A673 (cell line): ENCODE measurements at regions not wholly inside any gene's neighbourhood (a gene's known extent, or its start where the extent isn't known, plus 50 kb on each side); places are given as distances from the start of the nearest gene placed in this dataset.

ENCODE experiments used
- BruUV-seq: library from RNA; stranded (reverse); fragments of 400-500 nt; replicated peaks from 2 replicates; lab custom pipeline; 2021; lab: Mats Ljungman, UMichigan
- CTCF ChIA-PET: fragments of 300-600 bp; sonication (Branson Sonifier 250); formaldehyde crosslinking; loops from one replicate; lab custom pipeline; 2022; ENCODE audit warnings: antibody characterized with exemption; lab: Charles Lee
- POLR2A ChIA-PET: fragments of 300-600 bp; sonication (Branson Sonifier 250); formaldehyde crosslinking; loops from one replicate; lab custom pipeline; 2022; ENCODE audit warnings: antibody characterized with exemption; ENCODE audit not compliant: low non-redundant PET; lab: Charles Lee
- DNase-seq: peaks from one replicate; pipeline ENCODE4 v3.0.0-alpha.2; 2015; ENCODE audit warnings: low spot score
- H3K27ac ChIP-seq: fragments of 200-600 bp; sonication (generic); 2 replicates; pipeline ENCODE4 v1.5.1; 2016; ENCODE audit warnings: mixed run types, low read depth, mild to moderate bottlenecking, mixed read lengths, antibody characterized with exemption, low read length; ENCODE audit not compliant: poor library complexity, severe bottlenecking
- H3K27me3 ChIP-seq: fragments of 200-600 bp; sonication (generic); replicated peaks from 2 replicates; pipeline ENCODE4 v1.6.1; 2017; ENCODE audit warnings: mixed run types, low read depth, mild to moderate bottlenecking, mixed read lengths, antibody characterized with exemption, low read length; ENCODE audit not compliant: insufficient read depth, poor library complexity
- H3K36me3 ChIP-seq: fragments of 200-600 bp; sonication (generic); 2 replicates; pipeline ENCODE4 v1.6.1; 2016; ENCODE audit warnings: mixed run types, mild to moderate bottlenecking, mixed read lengths, antibody characterized with exemption, low read length; ENCODE audit not compliant: insufficient read depth, poor library complexity, severe bottlenecking
- H3K4me1 ChIP-seq: fragments of 200-600 bp; sonication (generic); 2 replicates; pipeline ENCODE4 v1.6.1; 2017; ENCODE audit warnings: mixed run types, mild to moderate bottlenecking, mixed read lengths, antibody characterized with exemption, low read length; ENCODE audit not compliant: insufficient read depth, poor library complexity, severe bottlenecking
- H3K4me3 ChIP-seq: fragments of 200-600 bp; sonication (generic); 2 replicates; pipeline ENCODE4 v1.5.1; 2016; ENCODE audit warnings: low read depth, mixed run types, mild to moderate bottlenecking, mixed read lengths, low read length; ENCODE audit not compliant: poor library complexity, severe bottlenecking
- H3K9me3 ChIP-seq: fragments of 200-600 bp; sonication (generic); 2 replicates; pipeline ENCODE4 v1.6.1; 2016; ENCODE audit warnings: mixed run types, low read depth, mild to moderate bottlenecking, mixed read lengths, antibody characterized with exemption, low read length; ENCODE audit not compliant: poor library complexity, severe bottlenecking
- EZH2 ChIP-seq: fragments of 200-600 bp; sonication (generic); IDR thresholded peaks from 2 replicates; pipeline ENCODE4 v1.6.1; 2017; ENCODE audit warnings: borderline replicate concordance, low read depth, mild to moderate bottlenecking, mixed read lengths, antibody characterized with exemption, low read length; ENCODE audit not compliant: poor library complexity, severe bottlenecking
- intact Hi-C: fragments of 100-400 bp; cut with micrococcal nuclease; formaldehyde crosslinking; loops from one replicate; pipeline ENCODE4 v1.10.0; 2022; ENCODE audit not compliant: unreplicated experiment
- TF ChIP-seq, protein P1 (sequence below): fragments of 300-800, 200-600 bp; sonication (generic); conservative IDR thresholded peaks from 2 replicates; pipeline ENCODE4 v1.5.1; 2017; ENCODE audit warnings: low read depth, mild to moderate bottlenecking, antibody characterized with exemption, low read length, moderate library complexity, mixed read lengths

- POLR2A ChIA-PET = no interaction called here
- CTCF ChIA-PET = no interaction called here
- no peak overlapping the region for H3K4me3 ChIP-seq
- TF ChIP-seq, protein P1, sequence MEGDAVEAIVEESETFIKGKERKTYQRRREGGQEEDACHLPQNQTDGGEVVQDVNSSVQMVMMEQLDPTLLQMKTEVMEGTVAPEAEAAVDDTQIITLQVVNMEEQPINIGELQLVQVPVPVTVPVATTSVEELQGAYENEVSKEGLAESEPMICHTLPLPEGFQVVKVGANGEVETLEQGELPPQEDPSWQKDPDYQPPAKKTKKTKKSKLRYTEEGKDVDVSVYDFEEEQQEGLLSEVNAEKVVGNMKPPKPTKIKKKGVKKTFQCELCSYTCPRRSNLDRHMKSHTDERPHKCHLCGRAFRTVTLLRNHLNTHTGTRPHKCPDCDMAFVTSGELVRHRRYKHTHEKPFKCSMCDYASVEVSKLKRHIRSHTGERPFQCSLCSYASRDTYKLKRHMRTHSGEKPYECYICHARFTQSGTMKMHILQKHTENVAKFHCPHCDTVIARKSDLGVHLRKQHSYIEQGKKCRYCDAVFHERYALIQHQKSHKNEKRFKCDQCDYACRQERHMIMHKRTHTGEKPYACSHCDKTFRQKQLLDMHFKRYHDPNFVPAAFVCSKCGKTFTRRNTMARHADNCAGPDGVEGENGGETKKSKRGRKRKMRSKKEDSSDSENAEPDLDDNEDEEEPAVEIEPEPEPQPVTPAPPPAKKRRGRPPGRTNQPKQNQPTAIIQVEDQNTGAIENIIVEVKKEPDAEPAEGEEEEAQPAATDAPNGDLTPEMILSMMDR = no peak
- TF ChIP-seq EZH2 = no peak
- no peaks in the 10 kb centered on the region for H3K9me3 ChIP-seq
- DNase-seq = no peak
- no peaks in the 10 kb centered on the region for H3K27me3 ChIP-seq
- no TSS peak for BruUV-seq
- H3K36me3 ChIP-seq = no peaks in the 10 kb centered on the region
- no peak overlapping the region for H3K27ac ChIP-seq
- H3K4me1 ChIP-seq = no peaks in the 10 kb centered on the region
- intact Hi-C loops = no loop called here
These were observed 1296.1 kb upstream of the PABPC4L start for GRCh38 chr4:135497563-135498152.

GRCh38 chr4:135492439-135492838 is 1290.8 kb upstream of the PABPC4L start:
- ChIA-PET POLR2A (no interaction called here), CTCF (no interaction called here)
- Histone ChIP-seq H3K27ac (no peak overlapping the region), H3K9me3 (no peaks in the 10 kb centered on the region), H3K27me3 (no peaks in the 10 kb centered on the region), H3K36me3 (no peaks in the 10 kb centered on the region), H3K4me3 (no peak overlapping the region), H3K4me1 (no peaks in the 10 kb centered on the region)
- intact Hi-C loops = no loop called here
- TF ChIP-seq, protein P1 = no peak
- no peak for TF ChIP-seq EZH2
- BruUV-seq = no TSS peak
- no peak for DNase-seq

DNA sequence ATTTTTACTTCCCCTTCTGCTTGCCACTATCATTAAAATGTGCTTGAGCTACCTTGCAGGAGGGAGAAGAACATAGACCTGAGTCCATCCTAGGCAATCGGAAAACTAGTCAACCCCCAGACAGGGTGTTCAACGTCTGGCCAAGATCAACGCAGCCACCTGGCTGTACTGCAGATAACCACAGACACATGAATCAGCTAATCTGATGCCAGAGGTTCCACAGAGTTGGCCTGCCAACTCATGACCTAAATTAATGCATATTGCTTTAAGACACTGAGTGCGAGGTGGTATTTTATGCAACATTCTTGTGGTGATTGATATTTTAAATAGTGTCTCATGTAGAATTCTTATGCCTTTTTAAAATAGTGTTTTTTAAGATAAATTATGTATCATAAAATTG is 1283.8 kb upstream of the PABPC4L start:
- Histone ChIP-seq H3K4me1 (peaks cover 4% of the 10 kb centered on the region), H3K27me3 (no peaks in the 10 kb centered on the region), H3K9me3 (no peaks in the 10 kb centered on the region), H3K27ac (no peak overlapping the region), H3K4me3 (no peak overlapping the region), H3K36me3 (no peaks in the 10 kb centered on the region)
- ChIA-PET CTCF (no interaction called here), POLR2A (no interaction called here)
- no peak for TF ChIP-seq EZH2
- TF ChIP-seq, protein P1 = no peak
- intact Hi-C loops = no loop called here
- no peak for DNase-seq
- BruUV-seq = no TSS peak
